GM18519 (cell line): ENCODE measurements at regions not wholly inside any gene's neighbourhood (a gene's known extent, or its start where the extent isn't known, plus 50 kb on each side); places are given as distances from the start of the nearest gene placed in this dataset.
A peak's percentile ranks its signal among the peaks of the same experiment; 100 is the strongest.

Experiments
- ATAC-seq: cut with Tn5 transposase; IDR thresholded peaks from one replicate; pipeline ENCODE4 v1.9.1; 2021; ENCODE audit warnings: mild to moderate bottlenecking, moderate library complexity; ENCODE audit not compliant: unreplicated experiment, low FRiP score

GRCh38 chr2:41949883-41950665 lies 97.7 kb upstream of the PKDCC start:
- ATAC-seq, result no peak

GRCh38 chr2:41950666-41950960 lies 97.2 kb upstream of the PKDCC start:
- ATAC-seq, result no peak

GRCh38 chr2:41954304-41955291 lies 93.2 kb upstream of the PKDCC start:
- no peak for ATAC-seq

- peak; percentile 69 for ATAC-seq
These were observed 92.3 kb upstream of the PKDCC start for GRCh38 chr2:41955316-41956043.

GRCh38 chr2:41957431-41957830 lies 90.4 kb upstream of the PKDCC start:
- ATAC-seq, result no peak

- no peak for ATAC-seq
These were observed 89.6 kb upstream of the PKDCC start for GRCh38 chr2:41958251-41958650.

GRCh38 chr2:41958775-41959174 lies 89.0 kb upstream of the PKDCC start:
- no peak for ATAC-seq

- no peak for ATAC-seq
These were observed 88.1 kb upstream of the PKDCC start for GRCh38 chr2:41959760-41960159.

GRCh38 chr2:41962922-41963622 lies 84.7 kb upstream of the PKDCC start:
- no peak for ATAC-seq

GRCh38 chr2:41963661-41964525 lies 83.9 kb upstream of the PKDCC start:
- ATAC-seq, result no peak

GRCh38 chr2:41965173-41965908 lies 82.5 kb upstream of the PKDCC start:
- no peak for ATAC-seq

GRCh38 chr2:41965909-41966295 lies 81.9 kb upstream of the PKDCC start:
- no peak for ATAC-seq

- no peak for ATAC-seq
These were observed 81.4 kb upstream of the PKDCC start for GRCh38 chr2:41966431-41966893.

- no peak for ATAC-seq
These were observed 80.9 kb upstream of the PKDCC start for GRCh38 chr2:41966920-41967319.

- no peak for ATAC-seq
These were observed 80.2 kb upstream of the PKDCC start for GRCh38 chr2:41967476-41968181.

- no peak for ATAC-seq
These were observed 79.6 kb upstream of the PKDCC start for GRCh38 chr2:41968182-41968578.

- ATAC-seq, result no peak
These were observed 76.7 kb upstream of the PKDCC start for GRCh38 chr2:41970988-41971660.

- no peak for ATAC-seq
These were observed 75.6 kb upstream of the PKDCC start for GRCh38 chr2:41972179-41972578.
